ENCODE measurements at regions not wholly inside any gene's neighbourhood (a gene's known extent, or its start where the extent isn't known, plus 50 kb on each side); places are given as distances from the start of the nearest gene placed in this dataset.

DNA sequence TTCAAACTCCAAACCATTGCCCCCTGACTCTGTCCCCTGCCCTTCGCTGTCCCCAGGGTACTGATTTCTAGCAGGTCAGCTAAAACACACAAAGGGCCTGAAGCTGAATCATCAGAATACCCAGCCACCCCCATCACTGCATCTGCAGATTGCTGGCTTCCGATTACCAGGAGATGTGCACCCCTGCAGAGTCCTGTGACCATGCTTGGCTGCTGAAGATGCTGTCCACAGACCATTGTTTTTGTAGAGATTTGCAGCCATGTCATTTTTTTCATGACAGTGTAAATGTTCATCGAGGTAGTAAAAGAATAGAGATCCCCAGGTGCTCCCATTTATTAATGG lies 463.3 kb downstream of the STK39 start (continued):
- TF ChIP-seq CHD7 (IDR thresholded peaks at IDR 0.05; ENCODE audit: insufficient replicate concordance, low read length) (no peak), CBX8 (IDR thresholded peaks at IDR 0.05; ENCODE audit: borderline replicate concordance, low read depth, low read length) (no peak)
